ENCODE measurements at regions not wholly inside any gene's neighbourhood (a gene's known extent, or its start where the extent isn't known, plus 50 kb on each side); places are given as distances from the start of the nearest gene placed in this dataset.

- TF ChIP-seq CTCF (IDR thresholded peaks at IDR 0.05) = no peak
Measured at GRCh38 chr16:85312642-85313525, 200.6 kb upstream of the CIBAR2 start.

GRCh38 chr16:85313526-85314301, 201.4 kb upstream of the CIBAR2 start:
- no peak for TF ChIP-seq CTCF (IDR thresholded peaks at IDR 0.05)

GRCh38 chr16:85314512-85314971, 202.3 kb upstream of the CIBAR2 start:
- TF ChIP-seq CTCF (IDR thresholded peaks at IDR 0.05) = no peak

GRCh38 chr16:85315866-85316265, 203.6 kb upstream of the CIBAR2 start:
- TF ChIP-seq CTCF (IDR thresholded peaks at IDR 0.05) = no peak

DNA sequence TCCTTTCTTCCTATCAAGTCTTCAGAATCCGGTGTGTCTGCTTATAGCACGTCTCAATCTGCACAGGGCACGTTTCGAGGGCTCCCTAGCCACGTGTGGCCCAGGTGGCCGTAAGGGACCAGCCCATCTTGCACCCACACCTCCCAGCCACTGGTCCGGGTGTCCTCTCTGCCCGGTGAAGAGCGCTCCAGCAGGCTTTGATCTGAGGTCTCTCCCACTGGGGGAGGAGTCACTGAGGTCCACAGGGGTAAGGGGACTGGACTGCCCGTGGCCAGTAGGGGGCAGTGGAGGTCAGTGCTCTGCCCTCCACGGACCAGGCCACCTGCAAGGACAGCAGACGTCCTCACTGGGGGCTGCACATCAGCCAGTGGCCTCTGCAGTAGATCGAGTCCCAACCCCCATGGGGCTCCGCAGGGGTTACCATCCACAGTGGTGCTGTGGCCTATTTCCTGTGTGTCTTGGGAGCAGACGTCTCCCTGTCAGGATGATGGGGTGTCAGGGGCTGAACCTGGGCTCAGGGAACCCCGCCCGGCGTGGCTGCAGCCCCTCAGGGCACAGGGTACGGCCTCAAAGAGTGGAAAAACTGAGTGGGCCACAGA, 204.1 kb upstream of the CIBAR2 start:
- peak; percentile 96 for TF ChIP-seq CTCF (IDR thresholded peaks at IDR 0.05)

GRCh38 chr16:85316944-85317343, 204.7 kb upstream of the CIBAR2 start:
- no peak for TF ChIP-seq CTCF (IDR thresholded peaks at IDR 0.05)

DNA sequence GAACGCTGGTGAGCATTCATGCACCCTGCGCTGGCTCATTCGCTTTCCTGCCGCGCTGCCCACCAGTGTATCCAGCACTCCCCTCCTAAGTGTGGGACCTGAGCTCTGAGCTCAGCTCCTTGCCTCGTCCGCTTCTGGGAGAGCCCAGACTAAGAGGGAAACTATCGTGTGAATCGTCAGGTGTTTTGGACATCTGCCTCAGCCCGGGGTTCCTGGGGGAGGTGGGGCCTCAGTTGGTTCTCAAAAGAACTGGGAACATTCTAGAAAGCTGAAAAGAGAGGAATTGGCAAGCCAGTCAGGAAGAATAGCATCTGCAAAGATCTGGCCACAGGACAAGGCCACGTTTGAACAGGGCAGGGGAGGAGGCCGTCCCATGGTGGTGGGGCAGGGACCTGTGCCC, 205.4 kb upstream of the CIBAR2 start:
- TF ChIP-seq CTCF (IDR thresholded peaks at IDR 0.05) = no peak

Measured in LNCAP (cell line).